H1 (cell line): ENCODE measurements at regions not wholly inside any gene's neighbourhood (a gene's known extent, or its start where the extent isn't known, plus 50 kb on each side); places are given as distances from the start of the nearest gene placed in this dataset.

ENCODE experiments used
- CTCF ChIA-PET: fragments of 300-600 bp; sonication (Branson Sonifier 250); formaldehyde crosslinking; loops from one replicate; lab custom pipeline; 2021; ENCODE audit not compliant: partially characterized antibody; lab: Charles Lee
- POLR2A ChIA-PET: fragments of 300-600 bp; sonication (Branson Sonifier 250); formaldehyde crosslinking; loops from one replicate; lab custom pipeline; 2021; ENCODE audit warnings: inconsistent platforms; ENCODE audit not compliant: partially characterized antibody; lab: Charles Lee
- DNase-seq, 2 experiments: peaks; one replicate each; pipeline versions ENCODE4 v3.0.0 to v3.0.0-alpha.2; 2010 to 2022; ENCODE audit warnings: low spot score in 2 of 2, low read depth in 1 of 2, mixed read lengths in 1 of 2
- FAIRE-seq: peaks from 2 replicates; lab custom pipeline; 2011; peaks lifted over from hg19 to GRCh38; lab: Jason Lieb, UNC
- H2AFZ ChIP-seq: 2 replicates; pipeline ENCODE4 v1.8.1; 2012; ENCODE audit warnings: low read length, inconsistent platforms
- H2AK5ac ChIP-seq: 2 replicates; pipeline ENCODE4 v1.6.1; 2013; ENCODE audit warnings: low read depth, low read length
- H2BK120ac ChIP-seq: replicated peaks from 2 replicates; pipeline ENCODE3; 2013; ENCODE audit warnings: low read depth, low read length, inconsistent platforms
- H2BK12ac ChIP-seq: 2 replicates; pipeline ENCODE4 v1.6.1; 2013; ENCODE audit warnings: low read depth, low read length
- H2BK15ac ChIP-seq: 2 replicates; pipeline ENCODE4 v1.6.1; 2013; ENCODE audit warnings: low read length
- H2BK20ac ChIP-seq: 2 replicates; pipeline ENCODE4 v1.6.1; 2013; ENCODE audit warnings: low read length
- H2BK5ac ChIP-seq: 2 replicates; pipeline ENCODE4 v1.6.1; 2013; ENCODE audit warnings: low read depth, low read length
- H3K14ac ChIP-seq: 2 replicates; pipeline ENCODE4 v1.6.1; 2013; ENCODE audit warnings: inconsistent platforms; ENCODE audit not compliant: insufficient read length
- H3K18ac ChIP-seq: 2 replicates; pipeline ENCODE4 v1.6.1; 2013; ENCODE audit warnings: low read length; ENCODE audit errors: extremely low read depth
- H3K23ac ChIP-seq: 2 replicates; pipeline ENCODE4 v1.6.1; 2013; ENCODE audit warnings: inconsistent platforms; ENCODE audit not compliant: insufficient read length
- H3K23me2 ChIP-seq: 2 replicates; pipeline ENCODE4 v1.6.1; 2013; ENCODE audit warnings: low read depth, low read length
- H3K27ac ChIP-seq: 2 replicates; pipeline ENCODE4 v1.6.1; 2011; ENCODE audit warnings: low read depth, low read length, inconsistent platforms
- H3K27me3 ChIP-seq, 4 experiments: replicated peaks in 1 of 4; 1 replicate in 1 of 4; 2 replicates in 3 of 4; pipeline versions ENCODE4 v1.6.1 to v1.8.1; 2011 to 2013; ENCODE audit warnings: low read length in 3 of 4, mild to moderate bottlenecking in 3 of 4, inconsistent platforms in 2 of 4, mixed read lengths in 2 of 4, moderate library complexity in 1 of 4; ENCODE audit not compliant: control insufficient read depth in 3 of 4, insufficient read depth in 3 of 4; ENCODE audit errors: extremely low read depth in 1 of 4
- H3K36me3 ChIP-seq, 4 experiments: 2 replicates each; pipeline versions ENCODE4 v1.6.1 to v1.8.1; 2011 to 2013; ENCODE audit warnings: mild to moderate bottlenecking in 4 of 4, low read length in 3 of 4, moderate library complexity in 2 of 4, control low read depth in 1 of 4, inconsistent platforms in 1 of 4; ENCODE audit not compliant: insufficient read depth in 4 of 4, control insufficient read depth in 2 of 4
- H3K4ac ChIP-seq: replicated peaks from 2 replicates; pipeline ENCODE3; 2013; ENCODE audit warnings: low read length, low read depth, mixed read lengths, inconsistent platforms; ENCODE audit not compliant: insufficient read length
- H3K4me1 ChIP-seq, 4 experiments: replicated peaks in 1 of 4; 1 replicate in 1 of 4; 2 replicates in 3 of 4; pipeline versions ENCODE4 v1.6.1 to v1.8.1; 2011 to 2013; ENCODE audit warnings: low read length in 3 of 4, inconsistent platforms in 2 of 4, mixed read lengths in 1 of 4; ENCODE audit not compliant: insufficient read depth in 4 of 4, control insufficient read depth in 3 of 4
- H3K4me2 ChIP-seq, 2 experiments: 2 replicates each; pipeline versions ENCODE4 v1.6.1 to v1.8.1; 2011 to 2013; ENCODE audit warnings: low read depth in 2 of 2, low read length in 2 of 2, control low read depth in 1 of 2, inconsistent platforms in 1 of 2, mild to moderate bottlenecking in 1 of 2; ENCODE audit not compliant: insufficient read depth in 1 of 2
- H3K4me3 ChIP-seq, 4 experiments: fragments of 200-600, 300-600 bp in 1 of 4; sonication (generic), shearing (Covaris generic), sonication (Bioruptor Twin) in 1 of 4; 2 replicates each; pipeline versions ENCODE4 v1.5.1 to v1.8.1; 2011 to 2016; ENCODE audit warnings: low read length in 4 of 4, low read depth in 3 of 4, control low read depth in 2 of 4, inconsistent platforms in 2 of 4, mild to moderate bottlenecking in 2 of 4, mixed read lengths in 1 of 4, moderate library complexity in 1 of 4; ENCODE audit not compliant: insufficient read depth in 2 of 4; ENCODE audit errors: extremely low read depth in 1 of 4
- H3K56ac ChIP-seq: replicated peaks from 2 replicates; pipeline ENCODE3; 2013; ENCODE audit warnings: low read depth, mild to moderate bottlenecking, mixed read lengths, low read length, inconsistent platforms; ENCODE audit not compliant: insufficient read length
- H3K79me1 ChIP-seq: 2 replicates; pipeline ENCODE4 v1.6.1; 2013; ENCODE audit warnings: low read depth, low read length, control low read depth
- H3K79me2 ChIP-seq, 2 experiments: 2 replicates each; pipeline versions ENCODE4 v1.6.1 to v1.8.1; 2012 to 2013; ENCODE audit warnings: low read length in 2 of 2, mild to moderate bottlenecking in 2 of 2, inconsistent platforms in 1 of 2; ENCODE audit not compliant: insufficient read depth in 2 of 2, control insufficient read depth in 1 of 2
- H3K9ac ChIP-seq, 4 experiments: replicated peaks in 1 of 4; 1 replicate in 1 of 4; 2 replicates in 3 of 4; pipeline versions ENCODE4 v1.6.1 to v1.8.1; 2011 to 2013; ENCODE audit warnings: low read depth in 3 of 4, low read length in 3 of 4, control low read depth in 2 of 4, mild to moderate bottlenecking in 2 of 4, moderate library complexity in 2 of 4, inconsistent platforms in 1 of 4; ENCODE audit errors: extremely low read depth in 1 of 4
- H3K9me3 ChIP-seq, 2 experiments: 2 replicates each; pipeline versions ENCODE4 v1.6.1 to v1.8.1; 2012 to 2013; ENCODE audit warnings: mild to moderate bottlenecking in 2 of 2, moderate library complexity in 2 of 2, control low read depth in 1 of 2, inconsistent platforms in 1 of 2, low read depth in 1 of 2, low read length in 1 of 2, mixed read lengths in 1 of 2; ENCODE audit not compliant: insufficient read depth in 2 of 2
- H4K20me1 ChIP-seq, 2 experiments: replicated peaks in 1 of 2; 2 replicates each; pipeline versions ENCODE3 to v1.8.1; 2011 to 2013; ENCODE audit warnings: inconsistent platforms in 2 of 2, low read length in 2 of 2, mild to moderate bottlenecking in 1 of 2; ENCODE audit not compliant: insufficient read depth in 2 of 2, control insufficient read depth in 1 of 2
- H4K5ac ChIP-seq: 2 replicates; pipeline ENCODE4 v1.6.1; 2013; ENCODE audit warnings: low read length, low read depth, mixed read lengths, inconsistent platforms; ENCODE audit not compliant: insufficient read length
- H4K8ac ChIP-seq: 2 replicates; pipeline ENCODE4 v1.8.0; 2013; ENCODE audit warnings: mild to moderate bottlenecking, moderate library complexity, low read length, inconsistent platforms; ENCODE audit not compliant: insufficient read depth; ENCODE audit errors: extremely low read depth
- H4K91ac ChIP-seq: replicated peaks from 2 replicates; pipeline ENCODE3; 2013; ENCODE audit warnings: low read length, mixed read lengths, inconsistent platforms; ENCODE audit not compliant: insufficient read length
- BRCA1 ChIP-seq: IDR thresholded peaks from 2 replicates; pipeline ENCODE4 v1.6.1; 2012; ENCODE audit warnings: low read depth, low read length, improper control_type of control experiment
- CEBPB ChIP-seq: IDR thresholded peaks from 2 replicates; pipeline ENCODE4 v1.6.1; 2012; ENCODE audit warnings: low read depth, low read length
- CTBP2 ChIP-seq: IDR thresholded peaks from 2 replicates; pipeline ENCODE4 v1.7.0; 2011; ENCODE audit warnings: borderline replicate concordance, mild to moderate bottlenecking, moderate library complexity, mixed read lengths, low read length; ENCODE audit not compliant: insufficient read depth, insufficient read length
- EGR1 ChIP-seq: IDR thresholded peaks from 2 replicates; pipeline ENCODE4 v1.6.1; 2011; ENCODE audit warnings: low read depth, low read length, borderline replicate concordance
- EP300 ChIP-seq, 2 experiments: IDR thresholded peaks; 1 replicate in 1 of 2; 2 replicates in 1 of 2; pipeline ENCODE4 v1.6.1; 2011 to 2012; ENCODE audit warnings: low read depth in 2 of 2, low read length in 2 of 2, mild to moderate bottlenecking in 2 of 2, borderline replicate concordance in 1 of 2, inconsistent platforms in 1 of 2, moderate library complexity in 1 of 2
- GABPA ChIP-seq: IDR thresholded peaks from 2 replicates; pipeline ENCODE4 v1.6.1; 2011; ENCODE audit warnings: mild to moderate bottlenecking, low read length, moderate library complexity, borderline replicate concordance; ENCODE audit not compliant: insufficient read depth
- GTF2F1 ChIP-seq: IDR thresholded peaks from 2 replicates; pipeline ENCODE4 v1.6.1; 2012; ENCODE audit warnings: low read depth, low read length, improper control_type of control experiment, borderline replicate concordance
- KDM4A ChIP-seq: IDR thresholded peaks from one replicate; pipeline ENCODE4 v1.7.1; 2012; ENCODE audit warnings: low read depth, mild to moderate bottlenecking, moderate library complexity, low read length, inconsistent platforms; ENCODE audit not compliant: severe bottlenecking
- SP2 ChIP-seq: IDR thresholded peaks from 2 replicates; pipeline ENCODE4 v1.6.1; 2012; ENCODE audit warnings: mild to moderate bottlenecking, low read length, inconsistent platforms
- whole genome bisulfite sequencing, 2 experiments: shearing (Covaris generic) in 1 of 2; methylation state at CpG; one replicate each; pipeline versions ENCODE4 v1.1.6 to v1.1.7; 2013 to 2015; ENCODE audit warnings: low lambda C conversion rate in 2 of 2, mixed read lengths in 2 of 2, inconsistent platforms in 1 of 2, low coverage in 1 of 2, missing lambda C conversion rate in 1 of 2; ENCODE audit not compliant: insufficient replicate concordance in 2 of 2, insufficient coverage in 1 of 2, insufficient read length in 1 of 2; ENCODE audit errors: extremely low coverage in 1 of 2, missing lambda C conversion rate in 1 of 2; 5-methylcytosine and 5-hydroxymethylcytosine counted together
- TF ChIP-seq, protein P1 (sequence below): IDR thresholded peaks from 2 replicates; pipeline ENCODE4 v1.6.1; 2012; ENCODE audit warnings: low read length, inconsistent platforms

- ChIA-PET CTCF (no interaction called here), POLR2A (no interaction called here)
- H3K27ac ChIP-seq = no peak overlapping the region
- H3K27me3 ChIP-seq = no peaks in the 10 kb centered on the region
- no peak for DNase-seq
- H3K9me3 ChIP-seq = no peaks in the 10 kb centered on the region; a peak in 2 of 4 replicates
- no peak overlapping the region for H3K4ac ChIP-seq
- H3K36me3 ChIP-seq = no peaks in the 10 kb centered on the region
- no peak overlapping the region for H2BK5ac ChIP-seq
- no peak overlapping the region for H3K14ac ChIP-seq
- no peak overlapping the region for H2AFZ ChIP-seq
- no peak overlapping the region for H3K18ac ChIP-seq
- no peak overlapping the region for H3K4me2 ChIP-seq
- H2BK12ac ChIP-seq = no peak overlapping the region
- 92% methylated on average over 8 of the region's 8 CpGs; no CpG with 5 or more reads in 1 of the 2 experiments for WGBS, 2 experiments
- H2BK15ac ChIP-seq = no peak overlapping the region
- no peaks in the 10 kb centered on the region for H3K79me1 ChIP-seq
- TF ChIP-seq EP300 (IDR thresholded peaks at IDR 0.05; ENCODE audit: borderline replicate concordance in 1 of 2, low read depth in 2 of 2, low read length in 2 of 2) = no peak
- TF ChIP-seq, protein P1, sequence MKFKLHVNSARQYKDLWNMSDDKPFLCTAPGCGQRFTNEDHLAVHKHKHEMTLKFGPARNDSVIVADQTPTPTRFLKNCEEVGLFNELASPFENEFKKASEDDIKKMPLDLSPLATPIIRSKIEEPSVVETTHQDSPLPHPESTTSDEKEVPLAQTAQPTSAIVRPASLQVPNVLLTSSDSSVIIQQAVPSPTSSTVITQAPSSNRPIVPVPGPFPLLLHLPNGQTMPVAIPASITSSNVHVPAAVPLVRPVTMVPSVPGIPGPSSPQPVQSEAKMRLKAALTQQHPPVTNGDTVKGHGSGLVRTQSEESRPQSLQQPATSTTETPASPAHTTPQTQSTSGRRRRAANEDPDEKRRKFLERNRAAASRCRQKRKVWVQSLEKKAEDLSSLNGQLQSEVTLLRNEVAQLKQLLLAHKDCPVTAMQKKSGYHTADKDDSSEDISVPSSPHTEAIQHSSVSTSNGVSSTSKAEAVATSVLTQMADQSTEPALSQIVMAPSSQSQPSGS = no peak
- TF ChIP-seq BRCA1 = no peak
- no peak for TF ChIP-seq CTBP2
- TF ChIP-seq CEBPB = no peak
- TF ChIP-seq GABPA = no peak
- no peak for TF ChIP-seq EGR1
- TF ChIP-seq SP2 = no peak
- no peak for TF ChIP-seq KDM4A
- TF ChIP-seq GTF2F1 = no peak
- FAIRE-seq = no peak
- H2AK5ac ChIP-seq = no peak overlapping the region
- no peak overlapping the region for H3K23ac ChIP-seq
- H2BK120ac ChIP-seq = no peak overlapping the region
- H4K20me1 ChIP-seq = no peaks in the 10 kb centered on the region
- no peaks in the 10 kb centered on the region for H3K79me2 ChIP-seq
- no peak overlapping the region for H4K8ac ChIP-seq
- no peak overlapping the region for H3K56ac ChIP-seq
- no peak overlapping the region for H3K4me3 ChIP-seq
- H3K4me1 ChIP-seq = no peaks in the 10 kb centered on the region
- H3K9ac ChIP-seq = no peak overlapping the region
- no peak overlapping the region for H4K91ac ChIP-seq
- no peaks in the 10 kb centered on the region for H3K23me2 ChIP-seq
- H4K5ac ChIP-seq = no peak overlapping the region
- no peak overlapping the region for H2BK20ac ChIP-seq
Observed at GRCh38 chr18:73232933-73233332, 365.1 kb upstream of the NETO1 start.
